ENCODE measurements at regions not wholly inside any gene's neighbourhood (a gene's known extent, or its start where the extent isn't known, plus 50 kb on each side); places are given as distances from the start of the nearest gene placed in this dataset.

DNA sequence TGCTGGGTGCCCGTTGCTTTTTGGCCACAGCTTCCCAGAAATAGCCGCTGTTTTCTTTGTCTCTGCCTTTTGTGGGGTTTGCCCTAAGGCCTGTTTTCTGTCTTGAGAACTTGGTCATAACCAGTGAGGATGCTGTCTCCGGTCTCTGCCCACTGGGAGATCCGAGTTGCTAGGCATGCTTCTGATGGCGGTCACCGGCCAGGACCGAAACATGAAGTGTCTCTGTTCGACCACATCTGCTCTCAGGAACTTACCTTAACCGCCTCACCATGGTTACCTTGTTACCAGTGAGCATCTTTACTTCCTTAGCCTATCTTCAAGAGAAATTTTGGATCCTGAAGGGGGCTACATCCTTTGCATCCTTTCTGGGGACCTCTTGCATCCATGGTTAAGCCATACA, 91.9 kb downstream of the RTP5 start:
- TF ChIP-seq CTCF (IDR thresholded peaks at IDR 0.05) = no peak
- TF ChIP-seq POLR2A (IDR thresholded peaks at IDR 0.05) = no peak

Measured in adrenal gland (tissue), 5 donors.